GM10266 (cell line): ENCODE measurements at regions not wholly inside any gene's neighbourhood (a gene's known extent, or its start where the extent isn't known, plus 50 kb on each side); places are given as distances from the start of the nearest gene placed in this dataset.

Experiments
- DNase-seq: peaks from one replicate; pipeline ENCODE4 v3.0.0; 2012; ENCODE audit errors: extremely low spot score
- CTCF ChIP-seq: IDR thresholded peaks from 2 replicates; pipeline ENCODE4 v1.5.1; 2012; ENCODE audit warnings: mild to moderate bottlenecking, low read depth; ENCODE audit not compliant: control insufficient read depth, insufficient read depth; ENCODE audit errors: missing control alignments

GRCh38 chr9:115498303-115498702 is 380.3 kb upstream of the TNC start:
- no peak for TF ChIP-seq CTCF
- DNase-seq, result no peak

- no peak for TF ChIP-seq CTCF
- DNase-seq, result no peak
Measured at GRCh38 chr9:115507148-115507547, 389.2 kb upstream of the TNC start.

GRCh38 chr9:115513148-115513547 is 395.2 kb upstream of the TNC start:
- no peak for TF ChIP-seq CTCF
- no peak for DNase-seq

GRCh38 chr9:115514454-115514853 is 396.5 kb upstream of the TNC start:
- no peak for DNase-seq
- no peak for TF ChIP-seq CTCF

- no peak for DNase-seq
Measured at GRCh38 chr9:115517335-115518075, 399.5 kb upstream of the TNC start.

GRCh38 chr9:115520646-115521045 is 402.7 kb upstream of the TNC start:
- no peak for DNase-seq
- TF ChIP-seq CTCF, result no peak

More at GRCh38 chr9:115517335-115518075, 399.5 kb upstream of the TNC start:
- no peak for TF ChIP-seq CTCF

- no peak for DNase-seq
- no peak for TF ChIP-seq CTCF
Measured at GRCh38 chr9:115522912-115523311, 405.0 kb upstream of the TNC start.
